ENCODE measurements at regions not wholly inside any gene's neighbourhood (a gene's known extent, or its start where the extent isn't known, plus 50 kb on each side); places are given as distances from the start of the nearest gene placed in this dataset.
A peak's percentile ranks its signal among the peaks of the same experiment; 100 is the strongest.

DNA sequence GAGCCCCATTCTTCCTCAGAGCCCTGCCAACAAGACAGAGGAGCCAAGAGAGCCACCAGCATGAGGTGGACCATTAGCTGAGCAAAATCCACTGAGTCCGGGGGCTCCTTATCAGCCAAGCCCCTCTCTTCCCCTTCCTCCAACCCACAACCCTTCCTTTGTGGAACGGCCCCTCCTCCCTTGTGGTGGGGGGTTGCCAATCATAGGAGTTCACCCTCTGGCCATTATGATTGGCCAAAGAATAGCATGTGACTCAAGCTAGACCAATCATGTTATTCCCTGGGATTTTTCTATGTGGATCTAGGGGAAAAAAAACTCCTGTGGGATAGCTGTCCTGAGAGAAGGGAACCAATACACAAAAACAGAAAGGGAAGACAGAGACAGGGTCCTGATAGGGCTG is 120.5 kb downstream of the C16orf95 start:
- Histone ChIP-seq H3K9me2 (ENCODE audit: insufficient read depth) (no peaks in the 10 kb centered on the region), H4K20me1 (ENCODE audit: insufficient read depth) (no peaks in the 10 kb centered on the region), H3K9me3 (ENCODE audit: low read depth) (no peaks in the 10 kb centered on the region), H3K79me2 (ENCODE audit: insufficient read depth) (no peaks in the 10 kb centered on the region), H3K36me3 (ENCODE audit: low read depth) (no peaks in the 10 kb centered on the region), H3K4me3 (no peak overlapping the region), H3K27ac (no peak overlapping the region), H3K9ac (no peak overlapping the region), H3K27me3 (replicated peaks; ENCODE audit: insufficient read depth) (no peaks in the 10 kb centered on the region), H3K4me1 (ENCODE audit: insufficient read depth) (peaks cover 14% of the 10 kb centered on the region), H3F3A (ENCODE audit: insufficient read depth) (peaks cover 9% of the 10 kb centered on the region), H3K4me2 (ENCODE audit: unreplicated experiment) (no peak overlapping the region), H2AFZ (no peak overlapping the region)
- TF ChIP-seq EZH2 (IDR thresholded peaks at IDR 0.05; ENCODE audit: insufficient read depth, poor library complexity, severe bottlenecking) = no peak
- TF ChIP-seq EZH2phosphoT487 (IDR thresholded peaks at IDR 0.05; ENCODE audit: insufficient read depth, low read depth) = no peak
- in situ Hi-C loops (cut with MboI) = no loop called here
- WGBS, 2 experiments (ENCODE audit: low coverage in 1 of 2, low lambda C conversion rate in 2 of 2, missing lambda C conversion rate in 2 of 2) = 95 to 100% methylated on average over 2 of the region's 2 CpGs
- no peak for DNase-seq

DNA sequence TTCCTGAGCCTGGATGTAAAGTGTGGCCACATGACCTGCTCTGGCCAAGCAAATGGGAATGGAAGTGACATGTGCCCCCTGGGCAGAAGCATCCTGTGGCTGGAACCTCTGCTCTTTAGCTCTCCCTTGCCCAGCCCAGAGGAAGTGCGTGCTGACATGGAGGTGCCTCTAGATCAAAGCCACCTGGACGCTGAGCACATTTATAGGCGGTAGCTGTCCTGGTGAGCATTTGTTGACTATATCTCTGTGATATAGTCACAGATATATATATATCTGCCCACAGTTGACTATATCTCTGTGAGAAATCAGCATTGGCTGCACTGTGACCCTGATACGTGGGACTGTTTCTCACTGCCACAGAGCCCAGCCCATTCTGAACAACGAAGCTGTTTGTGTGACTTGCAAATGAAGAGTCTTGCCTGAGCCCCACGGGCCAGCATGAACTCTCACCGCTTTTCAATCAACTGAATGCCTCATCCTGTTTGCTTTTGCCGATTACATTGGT is 118.8 kb downstream of the C16orf95 start:
- in situ Hi-C loops (cut with MboI) = no loop called here
- H3K4me2 ChIP-seq (ENCODE audit: unreplicated experiment) = no peak overlapping the region
- H3K9ac ChIP-seq = no peak overlapping the region

DNA sequence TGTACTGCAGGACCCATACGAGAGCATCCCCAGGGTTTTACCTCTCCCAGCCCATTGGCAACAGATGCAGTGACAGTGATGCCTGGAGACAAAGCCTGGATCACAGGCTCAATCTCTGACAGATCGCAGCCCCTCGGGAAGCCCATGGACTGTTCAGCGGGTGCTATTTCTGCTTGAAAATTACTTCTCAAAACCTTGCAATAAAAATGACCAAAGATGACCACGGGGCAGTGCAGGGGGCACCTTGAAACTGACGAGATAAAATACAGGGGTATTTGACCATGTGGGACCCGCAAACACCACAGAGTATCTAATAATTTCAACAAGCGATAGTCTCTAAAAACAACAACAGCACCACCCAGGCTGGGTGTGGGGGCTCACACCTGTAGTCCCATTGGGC is 118.3 kb downstream of the C16orf95 start:
- H3K4me2 ChIP-seq (ENCODE audit: unreplicated experiment) = no peak overlapping the region
- no peaks in the 10 kb centered on the region for H4K20me1 ChIP-seq (ENCODE audit: insufficient read depth)
- H3K27me3 ChIP-seq (replicated peaks; ENCODE audit: insufficient read depth) = no peaks in the 10 kb centered on the region
- H3K36me3 ChIP-seq (ENCODE audit: low read depth) = no peaks in the 10 kb centered on the region
- no peak overlapping the region for H3K27ac ChIP-seq
- no peaks in the 10 kb centered on the region for H3K9me2 ChIP-seq (ENCODE audit: insufficient read depth)
- in situ Hi-C loops (cut with MboI) = no loop called here
- H3K4me3 ChIP-seq = no peak overlapping the region
- 79 to 87% methylated on average over 8 of the region's 8 CpGs for WGBS, 2 experiments (ENCODE audit: low coverage in 1 of 2, low lambda C conversion rate in 2 of 2, missing lambda C conversion rate in 2 of 2)
- H3K79me2 ChIP-seq (ENCODE audit: insufficient read depth) = no peaks in the 10 kb centered on the region
- H3K9ac ChIP-seq = no peak overlapping the region
- H3K9me3 ChIP-seq (ENCODE audit: low read depth) = no peaks in the 10 kb centered on the region
- H3F3A ChIP-seq (ENCODE audit: insufficient read depth) = peaks cover 27% of the 10 kb centered on the region
- no peak for TF ChIP-seq EZH2phosphoT487 (IDR thresholded peaks at IDR 0.05; ENCODE audit: insufficient read depth, low read depth)
- no peak for TF ChIP-seq EZH2 (IDR thresholded peaks at IDR 0.05; ENCODE audit: insufficient read depth, poor library complexity, severe bottlenecking)
- no peak for DNase-seq
- peaks cover 31% of the 10 kb centered on the region for H3K4me1 ChIP-seq (ENCODE audit: insufficient read depth)
- H2AFZ ChIP-seq = no peak overlapping the region

More for the DNA sequence above, 118.8 kb downstream of the C16orf95 start:
- H3K4me1 ChIP-seq (ENCODE audit: insufficient read depth) = peaks cover 27% of the 10 kb centered on the region
- H3K9me2 ChIP-seq (ENCODE audit: insufficient read depth) = no peaks in the 10 kb centered on the region
- WGBS, 2 experiments (ENCODE audit: low coverage in 1 of 2, low lambda C conversion rate in 2 of 2, missing lambda C conversion rate in 2 of 2) = 46 to 47% methylated on average over 8 of the region's 8 CpGs
- H3K36me3 ChIP-seq (ENCODE audit: low read depth) = no peaks in the 10 kb centered on the region
- peaks cover 24% of the 10 kb centered on the region for H3F3A ChIP-seq (ENCODE audit: insufficient read depth)
- no peaks in the 10 kb centered on the region for H3K9me3 ChIP-seq (ENCODE audit: low read depth)
- H4K20me1 ChIP-seq (ENCODE audit: insufficient read depth) = no peaks in the 10 kb centered on the region
- no peak overlapping the region for H3K27ac ChIP-seq
- peak; percentile 20 for DNase-seq
- no peaks in the 10 kb centered on the region for H3K79me2 ChIP-seq (ENCODE audit: insufficient read depth)
- H3K27me3 ChIP-seq (replicated peaks; ENCODE audit: insufficient read depth) = no peaks in the 10 kb centered on the region
- H3K4me3 ChIP-seq = no peak overlapping the region
- no peak for TF ChIP-seq EZH2 (IDR thresholded peaks at IDR 0.05; ENCODE audit: insufficient read depth, poor library complexity, severe bottlenecking)
- no peak overlapping the region for H2AFZ ChIP-seq

DNA sequence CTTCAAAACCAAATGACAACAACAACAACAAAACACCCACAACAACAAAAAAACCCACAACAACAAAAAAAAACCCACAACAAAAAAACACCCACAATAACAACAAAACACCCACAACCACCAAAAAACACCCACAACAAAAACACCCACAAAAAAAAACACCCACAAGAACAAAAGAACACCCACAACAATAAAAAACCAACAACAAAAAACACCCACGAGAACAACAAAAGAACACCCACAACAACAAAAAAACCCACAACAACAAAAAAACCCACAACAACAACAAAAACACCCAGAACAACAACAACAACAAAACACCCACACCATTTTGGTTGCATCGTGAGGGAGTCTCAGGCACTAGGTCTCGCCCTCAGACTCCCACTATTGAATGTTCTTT is 117.8 kb downstream of the C16orf95 start:
- DNase-seq = no peak
- no peaks in the 10 kb centered on the region for H3K36me3 ChIP-seq (ENCODE audit: low read depth)
- no peaks in the 10 kb centered on the region for H3K79me2 ChIP-seq (ENCODE audit: insufficient read depth)
- H3K27me3 ChIP-seq (replicated peaks; ENCODE audit: insufficient read depth) = no peaks in the 10 kb centered on the region
- no peaks in the 10 kb centered on the region for H3K9me3 ChIP-seq (ENCODE audit: low read depth)
- no peak overlapping the region for H3K4me3 ChIP-seq
- no peak overlapping the region for H3K27ac ChIP-seq
- no peaks in the 10 kb centered on the region for H3K9me2 ChIP-seq (ENCODE audit: insufficient read depth)
- H3K9ac ChIP-seq = no peak overlapping the region
- H4K20me1 ChIP-seq (ENCODE audit: insufficient read depth) = no peaks in the 10 kb centered on the region
- peaks cover 31% of the 10 kb centered on the region for H3K4me1 ChIP-seq (ENCODE audit: insufficient read depth)
- WGBS, 2 experiments (ENCODE audit: low coverage in 1 of 2, low lambda C conversion rate in 2 of 2, missing lambda C conversion rate in 2 of 2) = 96 to 97% methylated on average over 3 of the region's 3 CpGs
- no peak overlapping the region for H3K4me2 ChIP-seq (ENCODE audit: unreplicated experiment)
- peaks cover 27% of the 10 kb centered on the region for H3F3A ChIP-seq (ENCODE audit: insufficient read depth)
- in situ Hi-C loops (cut with MboI) = no loop called here
- no peak for TF ChIP-seq EZH2phosphoT487 (IDR thresholded peaks at IDR 0.05; ENCODE audit: insufficient read depth, low read depth)
- TF ChIP-seq EZH2 (IDR thresholded peaks at IDR 0.05; ENCODE audit: insufficient read depth, poor library complexity, severe bottlenecking) = no peak
- no peak overlapping the region for H2AFZ ChIP-seq

DNA sequence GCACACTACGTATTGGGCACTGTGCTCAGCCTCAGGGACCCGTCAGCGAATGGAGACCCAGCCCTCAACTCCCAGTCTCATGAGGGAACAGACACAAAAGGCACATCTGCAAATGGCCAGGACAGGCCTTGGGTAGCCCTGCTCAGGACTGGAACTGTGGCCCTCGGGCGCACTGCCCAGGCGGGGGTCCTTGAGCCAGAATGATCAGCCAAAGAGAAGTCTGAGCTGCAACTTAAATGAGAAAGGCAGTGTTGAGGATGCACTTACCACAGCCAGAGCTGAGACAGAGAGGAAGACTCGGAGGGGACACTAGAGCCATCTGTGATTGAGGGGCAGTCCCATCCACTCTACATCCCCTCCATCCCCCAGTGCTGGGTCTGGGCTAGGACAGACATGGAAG is 117.3 kb downstream of the C16orf95 start:
- no peak overlapping the region for H2AFZ ChIP-seq
- H3K36me3 ChIP-seq (ENCODE audit: low read depth) = no peaks in the 10 kb centered on the region
- DNase-seq = no peak
- H3K4me3 ChIP-seq = no peak overlapping the region
- no peak overlapping the region for H3K9ac ChIP-seq
- 79 to 84% methylated on average over 7 of the region's 7 CpGs for WGBS, 2 experiments (ENCODE audit: low coverage in 1 of 2, low lambda C conversion rate in 2 of 2, missing lambda C conversion rate in 2 of 2)
- no peak overlapping the region for H3K27ac ChIP-seq
- in situ Hi-C loops (cut with MboI) = no loop called here
- H3K4me2 ChIP-seq (ENCODE audit: unreplicated experiment) = no peak overlapping the region
- no peak for TF ChIP-seq EZH2phosphoT487 (IDR thresholded peaks at IDR 0.05; ENCODE audit: insufficient read depth, low read depth)
- no peak for TF ChIP-seq EZH2 (IDR thresholded peaks at IDR 0.05; ENCODE audit: insufficient read depth, poor library complexity, severe bottlenecking)
- no peaks in the 10 kb centered on the region for H3K9me2 ChIP-seq (ENCODE audit: insufficient read depth)
- no peaks in the 10 kb centered on the region for H3K27me3 ChIP-seq (replicated peaks; ENCODE audit: insufficient read depth)
- no peaks in the 10 kb centered on the region for H3K79me2 ChIP-seq (ENCODE audit: insufficient read depth)
- H3K9me3 ChIP-seq (ENCODE audit: low read depth) = no peaks in the 10 kb centered on the region
- H3K4me1 ChIP-seq (ENCODE audit: insufficient read depth) = peaks cover 31% of the 10 kb centered on the region
- H4K20me1 ChIP-seq (ENCODE audit: insufficient read depth) = no peaks in the 10 kb centered on the region
- H3F3A ChIP-seq (ENCODE audit: insufficient read depth) = peaks cover 27% of the 10 kb centered on the region

Data from GM23248 (cell line).